Naive thymus-derived CD4-positive, alpha-beta T cell (primary cell): ENCODE measurements at regions not wholly inside any gene's neighbourhood (a gene's known extent, or its start where the extent isn't known, plus 50 kb on each side); places are given as distances from the start of the nearest gene placed in this dataset.

Source experiments
- ATAC-seq: fragments of 150-1000 bp; cut with Tn5 transposase; 2 replicates; pipeline ENCODE4 v1.10.0; 2021; ENCODE audit warnings: mild to moderate bottlenecking, moderate library complexity
- CTCF ChIA-PET: fragments of 350-600 bp; sonication (Branson Sonifier 250); formaldehyde crosslinking; loops from one replicate; lab custom pipeline; 2021; ENCODE audit warnings: antibody characterized with exemption; lab: Charles Lee
- POLR2A ChIA-PET: fragments of 350-600 bp; sonication (Branson Sonifier 250); formaldehyde crosslinking; loops from one replicate; lab custom pipeline; 2021; ENCODE audit warnings: antibody characterized with exemption, inconsistent platforms; lab: Charles Lee
- DNase-seq, 9 donors: peaks; one replicate each; pipeline versions ENCODE4 v3.0.0 to v3.0.0-alpha.2; 2020 to 2022; ENCODE audit warnings: mixed read lengths in 1 of 9
- H3K27ac ChIP-seq: one replicate; pipeline ENCODE4 v1.7.0; 2013; ENCODE audit warnings: mild to moderate bottlenecking, low read depth, low read length, moderate library complexity
- H3K27me3 ChIP-seq, 2 donors: one replicate each; pipeline ENCODE4 v1.7.0; 2013; ENCODE audit warnings: low read length in 2 of 2, mild to moderate bottlenecking in 2 of 2, moderate library complexity in 2 of 2; ENCODE audit not compliant: control insufficient read depth in 2 of 2, insufficient read depth in 2 of 2
- H3K36me3 ChIP-seq, 3 experiments: 1 replicate in 2 of 3; 2 replicates in 1 of 3; pipeline ENCODE4 v1.7.0; 2013; ENCODE audit warnings: low read length in 3 of 3, mild to moderate bottlenecking in 3 of 3, moderate library complexity in 1 of 3; ENCODE audit not compliant: insufficient read depth in 3 of 3, control insufficient read depth in 2 of 3
- H3K4me1 ChIP-seq, 2 donors: one replicate each; pipeline ENCODE4 v1.7.0; 2013; ENCODE audit warnings: low read length in 2 of 2, mild to moderate bottlenecking in 2 of 2, moderate library complexity in 1 of 2; ENCODE audit not compliant: control insufficient read depth in 2 of 2, insufficient read depth in 2 of 2
- H3K4me3 ChIP-seq: 2 replicates; pipeline ENCODE4 v1.7.0; 2013; ENCODE audit warnings: mild to moderate bottlenecking, low read length
- H3K9me3 ChIP-seq, 3 experiments: 1 replicate in 2 of 3; 2 replicates in 1 of 3; pipeline ENCODE4 v1.7.0; 2013; ENCODE audit warnings: low read length in 3 of 3; ENCODE audit not compliant: control insufficient read depth in 2 of 3
- H3K27ac Mint-ChIP-seq, 9 donors: one replicate each; pipeline ENCODE4 v1.8.0; 2020 to 2022; ENCODE audit warnings: mixed read lengths in 9 of 9, mild to moderate bottlenecking in 8 of 9, moderate library complexity in 5 of 9, inconsistent platforms in 2 of 9
- H3K27me3 Mint-ChIP-seq, 5 donors: one replicate each; pipeline ENCODE4 v1.8.0; 2021 to 2022; ENCODE audit warnings: mixed read lengths in 5 of 5, mild to moderate bottlenecking in 1 of 5
- H3K36me3 Mint-ChIP-seq, 5 donors: one replicate each; pipeline ENCODE4 v1.8.0; 2020 to 2022; ENCODE audit warnings: mixed read lengths in 5 of 5, mild to moderate bottlenecking in 3 of 5, inconsistent platforms in 1 of 5
- H3K4me1 Mint-ChIP-seq, 7 donors: one replicate each; pipeline ENCODE4 v1.8.0; 2020 to 2022; ENCODE audit warnings: mixed read lengths in 7 of 7, mild to moderate bottlenecking in 3 of 7, inconsistent platforms in 1 of 7
- H3K4me3 Mint-ChIP-seq, 10 donors: one replicate each; pipeline ENCODE4 v1.8.0; 2020 to 2022; ENCODE audit warnings: mild to moderate bottlenecking in 10 of 10, mixed read lengths in 10 of 10, moderate library complexity in 6 of 10, inconsistent platforms in 2 of 10
- H3K9me3 Mint-ChIP-seq, 11 donors: one replicate each; pipeline ENCODE4 v1.8.0; 2020 to 2022; ENCODE audit warnings: mixed read lengths in 11 of 11, mild to moderate bottlenecking in 4 of 11, inconsistent platforms in 1 of 11, moderate library complexity in 1 of 11
- intact Hi-C, 2 donors: fragments of 100-400 bp; cut with micrococcal nuclease; formaldehyde crosslinking; loops; one replicate each; pipeline ENCODE4 v1.15.1; 2023

GRCh38 chr17:5747964-5748363, 163.7 kb upstream of the NLRP1 start:
- Histone ChIP-seq H3K4me3 (no peak overlapping the region), H3K27me3 (no peaks in the 10 kb centered on the region), H3K9me3 (no peaks in the 10 kb centered on the region), H3K36me3 (no peaks in the 10 kb centered on the region), H3K27ac (no peak overlapping the region), H3K4me1 (no peaks in the 10 kb centered on the region)
- Mint-ChIP-seq H3K4me1 (no peaks in the 10 kb centered on the region), H3K4me3 (no peak overlapping the region), H3K27me3 (peaks cover 5 to 37% (median 15%) of the 10 kb centered on the region in 5 donors), H3K27ac (no peak overlapping the region), H3K36me3 (no peaks in the 10 kb centered on the region), H3K9me3 (no peaks in the 10 kb centered on the region)
- CTCF ChIA-PET, result no interaction called here
- ATAC-seq (no peak), DNase-seq (no peak)
- intact Hi-C loops, result no loop called here
- POLR2A ChIA-PET, result no interaction called here

DNA sequence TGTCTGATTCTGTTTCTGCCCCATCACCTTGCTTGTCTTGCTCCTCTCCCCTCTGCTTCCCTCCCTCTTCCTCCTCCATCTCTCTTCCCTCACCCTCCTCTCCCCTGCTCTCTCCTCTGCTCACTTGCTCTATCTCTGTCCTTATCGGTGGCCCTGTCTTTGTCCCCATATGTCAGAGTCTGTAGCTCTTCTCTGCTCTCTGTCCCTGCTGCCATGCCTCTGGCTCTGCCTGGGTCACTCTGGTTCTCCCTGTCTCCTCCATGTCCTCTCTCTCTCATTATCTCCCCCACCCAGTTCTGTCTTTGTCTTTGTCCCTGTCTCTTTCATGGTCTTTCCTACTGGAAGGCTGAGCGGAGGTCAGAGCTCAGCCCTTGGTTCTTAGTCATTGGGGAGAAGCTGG, 169.1 kb upstream of the NLRP1 start:
- H3K9me3 Mint-ChIP-seq, result no peaks in the 10 kb centered on the region
- no peak overlapping the region for H3K27ac ChIP-seq
- CTCF ChIA-PET, result interaction anchor here (0.6 kb wide), 1 partner anchor 9 kb away, joined by 3 read pairs; no protein-coding TSS in a partner anchor
- intact Hi-C loops, result no loop called here
- no peaks in the 10 kb centered on the region for H3K9me3 ChIP-seq
- no peaks in the 10 kb centered on the region for H3K4me1 ChIP-seq
- DNase-seq, result no peak
- H3K4me3 ChIP-seq, result no peak overlapping the region
- H3K4me3 Mint-ChIP-seq, result no peak overlapping the region
- no peaks in the 10 kb centered on the region for H3K36me3 Mint-ChIP-seq
- POLR2A ChIA-PET, result no interaction called here
- H3K27me3 Mint-ChIP-seq, result peaks cover 11 to 38% (median 26%) of the 10 kb centered on the region in 5 donors
- no peaks in the 10 kb centered on the region for H3K4me1 Mint-ChIP-seq
- no peaks in the 10 kb centered on the region for H3K27me3 ChIP-seq
- ATAC-seq, result no peak
- no peaks in the 10 kb centered on the region for H3K36me3 ChIP-seq
- no peak overlapping the region for H3K27ac Mint-ChIP-seq

DNA sequence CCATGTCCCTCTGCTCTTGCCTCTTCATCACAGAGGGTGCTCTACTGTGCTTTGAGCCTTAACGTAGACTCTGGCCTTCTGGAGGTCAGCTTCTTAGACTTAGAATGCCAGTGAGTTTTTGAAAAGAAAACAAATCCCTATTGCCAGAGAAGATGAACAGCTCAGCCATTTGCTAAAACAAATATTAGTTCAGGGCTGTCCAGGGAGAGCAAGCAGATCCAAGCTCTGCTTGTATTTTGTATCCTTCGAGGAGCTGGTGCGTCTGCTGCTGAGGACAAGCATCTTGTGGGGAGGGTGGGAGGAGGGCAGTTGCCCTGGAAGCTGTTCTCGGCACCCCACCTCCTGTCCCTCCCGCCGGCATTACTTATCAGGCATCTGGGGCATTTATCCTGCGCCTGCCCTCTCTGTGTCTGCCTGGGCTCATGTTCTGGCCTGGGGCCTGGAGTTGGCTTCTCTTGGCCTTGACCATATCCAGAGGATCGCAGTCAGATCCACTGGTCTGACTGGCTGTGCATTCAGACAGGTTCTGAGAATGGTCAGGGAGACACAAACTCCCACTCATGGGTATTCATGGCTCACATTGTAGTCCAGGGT, 173.1 kb upstream of the NLRP1 start:
- H3K4me3 Mint-ChIP-seq, result no peak overlapping the region
- peaks cover 10 to 45% (median 22%) of the 10 kb centered on the region in 5 donors for H3K27me3 Mint-ChIP-seq
- ATAC-seq, result no peak
- no peaks in the 10 kb centered on the region for H3K36me3 Mint-ChIP-seq
- Histone ChIP-seq H3K36me3 (no peaks in the 10 kb centered on the region), H3K4me1 (no peaks in the 10 kb centered on the region), H3K27me3 (no peaks in the 10 kb centered on the region), H3K9me3 (no peaks in the 10 kb centered on the region), H3K27ac (no peak overlapping the region), H3K4me3 (no peak overlapping the region)
- ChIA-PET POLR2A (no interaction called here), CTCF (no interaction called here)
- no peak for DNase-seq
- intact Hi-C loops, result no loop called here
- H3K4me1 Mint-ChIP-seq, result peaks cover 0 to 3% (median 0%) of the 10 kb centered on the region in 7 donors
- H3K9me3 Mint-ChIP-seq, result peaks cover 0 to 3% (median 0%) of the 10 kb centered on the region in 11 donors
- H3K27ac Mint-ChIP-seq, result no peak overlapping the region

GRCh38 chr17:5758651-5759050, 174.3 kb upstream of the NLRP1 start:
- intact Hi-C loops, result no loop called here
- Histone ChIP-seq H3K4me3 (no peak overlapping the region), H3K9me3 (no peaks in the 10 kb centered on the region), H3K36me3 (no peaks in the 10 kb centered on the region), H3K4me1 (no peaks in the 10 kb centered on the region), H3K27ac (no peak overlapping the region), H3K27me3 (no peaks in the 10 kb centered on the region)
- ChIA-PET POLR2A (no interaction called here), CTCF (no interaction called here)
- Mint-ChIP-seq H3K36me3 (no peaks in the 10 kb centered on the region), H3K4me3 (no peak overlapping the region), H3K27me3 (peaks cover 8 to 44% (median 29%) of the 10 kb centered on the region in 5 donors), H3K9me3 (peaks cover 0 to 3% (median 0%) of the 10 kb centered on the region in 11 donors), H3K27ac (no peak overlapping the region), H3K4me1 (peaks cover 0 to 3% (median 0%) of the 10 kb centered on the region in 7 donors)
- ATAC-seq (no peak), DNase-seq (no peak)

DNA sequence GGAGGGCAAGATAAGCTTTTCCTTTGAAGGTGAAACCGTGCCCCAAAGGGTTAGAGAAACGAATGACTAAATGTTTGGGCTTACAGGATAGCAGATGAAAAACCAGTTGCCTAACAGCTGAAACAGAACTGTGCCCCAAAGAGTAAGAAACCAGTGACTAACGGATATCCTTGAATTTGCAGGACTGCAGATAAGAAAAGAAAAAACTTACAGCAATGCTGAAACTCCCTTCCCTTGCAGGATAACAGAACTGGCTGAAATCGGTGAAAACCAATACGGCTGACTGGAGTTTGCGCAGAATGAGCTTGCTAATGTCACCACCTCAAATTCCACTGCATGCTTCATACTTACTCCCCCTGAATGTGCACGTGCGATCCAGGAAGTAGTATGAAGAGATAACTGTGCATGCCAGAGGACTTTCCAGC, 175.2 kb upstream of the NLRP1 start:
- H3K27me3 Mint-ChIP-seq, result peaks cover 4 to 38% (median 27%) of the 10 kb centered on the region in 5 donors
- CTCF ChIA-PET, result no interaction called here
- intact Hi-C loops, result no loop called here
- DNase-seq (no peak), ATAC-seq (no peak)
- no peaks in the 10 kb centered on the region for H3K36me3 Mint-ChIP-seq
- Histone ChIP-seq H3K4me3 (no peak overlapping the region), H3K36me3 (no peaks in the 10 kb centered on the region), H3K4me1 (no peaks in the 10 kb centered on the region), H3K27ac (no peak overlapping the region), H3K27me3 (no peaks in the 10 kb centered on the region), H3K9me3 (no peaks in the 10 kb centered on the region)
- H3K27ac Mint-ChIP-seq, result no peak overlapping the region
- no peak overlapping the region for H3K4me3 Mint-ChIP-seq
- peaks cover 0 to 3% (median 0%) of the 10 kb centered on the region in 7 donors for H3K4me1 Mint-ChIP-seq
- POLR2A ChIA-PET, result no interaction called here
- peaks cover 0 to 3% (median 0%) of the 10 kb centered on the region in 11 donors for H3K9me3 Mint-ChIP-seq

DNA sequence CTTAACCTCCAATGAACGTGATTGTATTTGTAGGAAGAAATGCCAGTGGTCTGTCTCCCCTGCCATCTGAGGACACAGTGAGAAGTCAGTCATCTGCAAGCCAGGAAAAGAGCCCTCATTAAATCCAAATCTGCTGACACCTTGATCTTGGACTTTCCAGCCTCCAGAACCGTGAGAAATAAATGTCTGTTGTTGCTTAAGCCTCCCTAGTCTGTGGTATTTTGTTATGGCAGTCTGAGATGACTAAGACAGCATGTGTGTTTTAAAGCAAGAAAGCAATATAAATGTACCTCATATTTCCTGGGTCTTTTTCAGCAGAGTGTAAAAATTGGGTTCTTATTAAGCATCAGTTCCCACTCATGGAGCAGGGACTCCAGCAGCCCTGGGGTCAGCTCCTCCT, 177.9 kb upstream of the NLRP1 start:
- no peaks in the 10 kb centered on the region for H3K27me3 ChIP-seq
- Mint-ChIP-seq H3K9me3 (peaks cover 0 to 3% (median 0%) of the 10 kb centered on the region in 11 donors), H3K27me3 (peaks cover 2 to 36% (median 25%) of the 10 kb centered on the region in 5 donors), H3K27ac (no peak overlapping the region), H3K4me1 (peaks cover 0 to 3% (median 0%) of the 10 kb centered on the region in 7 donors), H3K36me3 (no peaks in the 10 kb centered on the region), H3K4me3 (no peak overlapping the region)
- DNase-seq (no peak), ATAC-seq (no peak)
- no peaks in the 10 kb centered on the region for H3K9me3 ChIP-seq
- CTCF ChIA-PET, result no interaction called here
- no peak overlapping the region for H3K4me3 ChIP-seq
- H3K36me3 ChIP-seq, result no peaks in the 10 kb centered on the region
- POLR2A ChIA-PET, result no interaction called here
- intact Hi-C loops, result no loop called here
- no peak overlapping the region for H3K27ac ChIP-seq
- H3K4me1 ChIP-seq, result no peaks in the 10 kb centered on the region

GRCh38 chr17:5763595-5764306, 179.4 kb upstream of the NLRP1 start:
- POLR2A ChIA-PET, result no interaction called here
- ATAC-seq (no peak), DNase-seq (no peak)
- CTCF ChIA-PET, result no interaction called here
- Mint-ChIP-seq H3K9me3 (peaks cover 0 to 3% (median 0%) of the 10 kb centered on the region in 11 donors), H3K27me3 (peaks cover 7 to 45% (median 27%) of the 10 kb centered on the region in 5 donors), H3K4me1 (peaks cover 0 to 3% (median 0%) of the 10 kb centered on the region in 7 donors), H3K27ac (no peak overlapping the region), H3K36me3 (no peaks in the 10 kb centered on the region), H3K4me3 (no peak overlapping the region)
- intact Hi-C loops, result no loop called here
- Histone ChIP-seq H3K27ac (no peak overlapping the region), H3K4me3 (no peak overlapping the region), H3K27me3 (no peaks in the 10 kb centered on the region), H3K36me3 (no peaks in the 10 kb centered on the region), H3K9me3 (no peaks in the 10 kb centered on the region), H3K4me1 (no peaks in the 10 kb centered on the region)
